H1 (cell line): ENCODE measurements at regions not wholly inside any gene's neighbourhood (a gene's known extent, or its start where the extent isn't known, plus 50 kb on each side); places are given as distances from the start of the nearest gene placed in this dataset.

Experiments used
- CTCF ChIA-PET: fragments of 300-600 bp; sonication (Branson Sonifier 250); formaldehyde crosslinking; loops from one replicate; lab custom pipeline; 2021; ENCODE audit not compliant: partially characterized antibody; lab: Charles Lee
- POLR2A ChIA-PET: fragments of 300-600 bp; sonication (Branson Sonifier 250); formaldehyde crosslinking; loops from one replicate; lab custom pipeline; 2021; ENCODE audit warnings: inconsistent platforms; ENCODE audit not compliant: partially characterized antibody; lab: Charles Lee
- DNase-seq, 2 experiments: peaks; one replicate each; pipeline versions ENCODE4 v3.0.0 to v3.0.0-alpha.2; 2010 to 2022; ENCODE audit warnings: low spot score in 2 of 2, low read depth in 1 of 2, mixed read lengths in 1 of 2
- FAIRE-seq: peaks from 2 replicates; lab custom pipeline; 2011; peaks lifted over from hg19 to GRCh38; lab: Jason Lieb, UNC
- H2AFZ ChIP-seq: 2 replicates; pipeline ENCODE4 v1.8.1; 2012; ENCODE audit warnings: low read length, inconsistent platforms
- H2AK5ac ChIP-seq: 2 replicates; pipeline ENCODE4 v1.6.1; 2013; ENCODE audit warnings: low read depth, low read length
- H2BK120ac ChIP-seq: replicated peaks from 2 replicates; pipeline ENCODE3; 2013; ENCODE audit warnings: low read depth, low read length, inconsistent platforms
- H2BK12ac ChIP-seq: 2 replicates; pipeline ENCODE4 v1.6.1; 2013; ENCODE audit warnings: low read depth, low read length
- H2BK15ac ChIP-seq: 2 replicates; pipeline ENCODE4 v1.6.1; 2013; ENCODE audit warnings: low read length
- H2BK20ac ChIP-seq: 2 replicates; pipeline ENCODE4 v1.6.1; 2013; ENCODE audit warnings: low read length
- H2BK5ac ChIP-seq: 2 replicates; pipeline ENCODE4 v1.6.1; 2013; ENCODE audit warnings: low read depth, low read length
- H3K14ac ChIP-seq: 2 replicates; pipeline ENCODE4 v1.6.1; 2013; ENCODE audit warnings: inconsistent platforms; ENCODE audit not compliant: insufficient read length
- H3K18ac ChIP-seq: 2 replicates; pipeline ENCODE4 v1.6.1; 2013; ENCODE audit warnings: low read length; ENCODE audit errors: extremely low read depth
- H3K23ac ChIP-seq: 2 replicates; pipeline ENCODE4 v1.6.1; 2013; ENCODE audit warnings: inconsistent platforms; ENCODE audit not compliant: insufficient read length
- H3K23me2 ChIP-seq: 2 replicates; pipeline ENCODE4 v1.6.1; 2013; ENCODE audit warnings: low read depth, low read length
- H3K27ac ChIP-seq: 2 replicates; pipeline ENCODE4 v1.6.1; 2011; ENCODE audit warnings: low read depth, low read length, inconsistent platforms
- H3K27me3 ChIP-seq, 4 experiments: replicated peaks in 1 of 4; 1 replicate in 1 of 4; 2 replicates in 3 of 4; pipeline versions ENCODE4 v1.6.1 to v1.8.1; 2011 to 2013; ENCODE audit warnings: low read length in 3 of 4, mild to moderate bottlenecking in 3 of 4, inconsistent platforms in 2 of 4, mixed read lengths in 2 of 4, moderate library complexity in 1 of 4; ENCODE audit not compliant: control insufficient read depth in 3 of 4, insufficient read depth in 3 of 4; ENCODE audit errors: extremely low read depth in 1 of 4
- H3K36me3 ChIP-seq, 4 experiments: 2 replicates each; pipeline versions ENCODE4 v1.6.1 to v1.8.1; 2011 to 2013; ENCODE audit warnings: mild to moderate bottlenecking in 4 of 4, low read length in 3 of 4, moderate library complexity in 2 of 4, control low read depth in 1 of 4, inconsistent platforms in 1 of 4; ENCODE audit not compliant: insufficient read depth in 4 of 4, control insufficient read depth in 2 of 4
- H3K4ac ChIP-seq: replicated peaks from 2 replicates; pipeline ENCODE3; 2013; ENCODE audit warnings: low read length, low read depth, mixed read lengths, inconsistent platforms; ENCODE audit not compliant: insufficient read length
- H3K4me1 ChIP-seq, 4 experiments: replicated peaks in 1 of 4; 1 replicate in 1 of 4; 2 replicates in 3 of 4; pipeline versions ENCODE4 v1.6.1 to v1.8.1; 2011 to 2013; ENCODE audit warnings: low read length in 3 of 4, inconsistent platforms in 2 of 4, mixed read lengths in 1 of 4; ENCODE audit not compliant: insufficient read depth in 4 of 4, control insufficient read depth in 3 of 4
- H3K4me2 ChIP-seq, 2 experiments: 2 replicates each; pipeline versions ENCODE4 v1.6.1 to v1.8.1; 2011 to 2013; ENCODE audit warnings: low read depth in 2 of 2, low read length in 2 of 2, control low read depth in 1 of 2, inconsistent platforms in 1 of 2, mild to moderate bottlenecking in 1 of 2; ENCODE audit not compliant: insufficient read depth in 1 of 2
- H3K4me3 ChIP-seq, 4 experiments: fragments of 200-600, 300-600 bp in 1 of 4; sonication (generic), shearing (Covaris generic), sonication (Bioruptor Twin) in 1 of 4; 2 replicates each; pipeline versions ENCODE4 v1.5.1 to v1.8.1; 2011 to 2016; ENCODE audit warnings: low read length in 4 of 4, low read depth in 3 of 4, control low read depth in 2 of 4, inconsistent platforms in 2 of 4, mild to moderate bottlenecking in 2 of 4, mixed read lengths in 1 of 4, moderate library complexity in 1 of 4; ENCODE audit not compliant: insufficient read depth in 2 of 4; ENCODE audit errors: extremely low read depth in 1 of 4
- H3K56ac ChIP-seq: replicated peaks from 2 replicates; pipeline ENCODE3; 2013; ENCODE audit warnings: low read depth, mild to moderate bottlenecking, mixed read lengths, low read length, inconsistent platforms; ENCODE audit not compliant: insufficient read length
- H3K79me1 ChIP-seq: 2 replicates; pipeline ENCODE4 v1.6.1; 2013; ENCODE audit warnings: low read depth, low read length, control low read depth
- H3K79me2 ChIP-seq, 2 experiments: 2 replicates each; pipeline versions ENCODE4 v1.6.1 to v1.8.1; 2012 to 2013; ENCODE audit warnings: low read length in 2 of 2, mild to moderate bottlenecking in 2 of 2, inconsistent platforms in 1 of 2; ENCODE audit not compliant: insufficient read depth in 2 of 2, control insufficient read depth in 1 of 2
- H3K9ac ChIP-seq, 4 experiments: replicated peaks in 1 of 4; 1 replicate in 1 of 4; 2 replicates in 3 of 4; pipeline versions ENCODE4 v1.6.1 to v1.8.1; 2011 to 2013; ENCODE audit warnings: low read depth in 3 of 4, low read length in 3 of 4, control low read depth in 2 of 4, mild to moderate bottlenecking in 2 of 4, moderate library complexity in 2 of 4, inconsistent platforms in 1 of 4; ENCODE audit errors: extremely low read depth in 1 of 4
- H3K9me3 ChIP-seq, 2 experiments: 2 replicates each; pipeline versions ENCODE4 v1.6.1 to v1.8.1; 2012 to 2013; ENCODE audit warnings: mild to moderate bottlenecking in 2 of 2, moderate library complexity in 2 of 2, control low read depth in 1 of 2, inconsistent platforms in 1 of 2, low read depth in 1 of 2, low read length in 1 of 2, mixed read lengths in 1 of 2; ENCODE audit not compliant: insufficient read depth in 2 of 2
- H4K20me1 ChIP-seq, 2 experiments: replicated peaks in 1 of 2; 2 replicates each; pipeline versions ENCODE3 to v1.8.1; 2011 to 2013; ENCODE audit warnings: inconsistent platforms in 2 of 2, low read length in 2 of 2, mild to moderate bottlenecking in 1 of 2; ENCODE audit not compliant: insufficient read depth in 2 of 2, control insufficient read depth in 1 of 2
- H4K5ac ChIP-seq: 2 replicates; pipeline ENCODE4 v1.6.1; 2013; ENCODE audit warnings: low read length, low read depth, mixed read lengths, inconsistent platforms; ENCODE audit not compliant: insufficient read length
- H4K8ac ChIP-seq: 2 replicates; pipeline ENCODE4 v1.8.0; 2013; ENCODE audit warnings: mild to moderate bottlenecking, moderate library complexity, low read length, inconsistent platforms; ENCODE audit not compliant: insufficient read depth; ENCODE audit errors: extremely low read depth
- H4K91ac ChIP-seq: replicated peaks from 2 replicates; pipeline ENCODE3; 2013; ENCODE audit warnings: low read length, mixed read lengths, inconsistent platforms; ENCODE audit not compliant: insufficient read length
- POLR2AphosphoS5 ChIP-seq: IDR thresholded peaks from 2 replicates; pipeline ENCODE4 v1.6.1; 2011; ENCODE audit warnings: low read depth, low read length
- WGBS, 2 experiments: shearing (Covaris generic) in 1 of 2; methylation state at CpG; one replicate each; pipeline versions ENCODE4 v1.1.6 to v1.1.7; 2013 to 2015; ENCODE audit warnings: low lambda C conversion rate in 2 of 2, mixed read lengths in 2 of 2, inconsistent platforms in 1 of 2, low coverage in 1 of 2, missing lambda C conversion rate in 1 of 2; ENCODE audit not compliant: insufficient replicate concordance in 2 of 2, insufficient coverage in 1 of 2, insufficient read length in 1 of 2; ENCODE audit errors: extremely low coverage in 1 of 2, missing lambda C conversion rate in 1 of 2; 5-methylcytosine and 5-hydroxymethylcytosine counted together

DNA sequence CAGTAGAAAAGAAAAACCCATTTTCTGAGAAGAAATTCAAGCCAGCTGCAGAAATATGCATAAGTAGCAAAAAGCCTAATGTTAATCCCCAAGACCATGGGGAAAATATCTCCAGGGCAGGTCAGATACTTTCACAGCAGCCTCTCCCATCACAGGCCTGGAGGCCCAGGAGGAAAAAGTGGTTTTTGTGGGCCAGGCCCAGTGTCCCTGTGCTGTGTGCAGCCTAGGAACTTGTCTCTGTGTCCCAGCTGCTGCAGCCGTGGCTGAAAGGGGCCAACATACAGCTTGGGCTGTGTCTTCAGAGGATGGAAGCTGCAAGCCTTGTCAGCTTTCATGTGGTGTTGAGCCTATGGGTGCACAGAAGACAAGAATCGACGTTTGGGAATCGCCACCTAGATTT lies 581.0 kb downstream of the C4orf33 start:
- no peak overlapping the region for H2BK12ac ChIP-seq
- no peak overlapping the region for H2BK15ac ChIP-seq
- no peak overlapping the region for H3K56ac ChIP-seq
- no peaks in the 10 kb centered on the region for H3K23me2 ChIP-seq
- no peak overlapping the region for H3K18ac ChIP-seq
- ChIA-PET CTCF (no interaction called here), POLR2A (no interaction called here)
- no peak overlapping the region for H2BK20ac ChIP-seq
- no peak overlapping the region for H2BK120ac ChIP-seq
- H4K5ac ChIP-seq, result no peak overlapping the region
- no peak for DNase-seq
- H3K4me1 ChIP-seq, result no peaks in the 10 kb centered on the region
- H2BK5ac ChIP-seq, result no peak overlapping the region
- no peaks in the 10 kb centered on the region for H3K79me1 ChIP-seq
- H3K4me2 ChIP-seq, result no peak overlapping the region
- H3K23ac ChIP-seq, result no peak overlapping the region
- no peaks in the 10 kb centered on the region for H4K20me1 ChIP-seq
- no peak overlapping the region for H3K4ac ChIP-seq
- H3K27me3 ChIP-seq, result no peaks in the 10 kb centered on the region
- TF ChIP-seq POLR2AphosphoS5, result no peak
- no peak overlapping the region for H3K14ac ChIP-seq
- no peaks in the 10 kb centered on the region for H3K79me2 ChIP-seq
- H3K4me3 ChIP-seq, result no peak overlapping the region
- H3K27ac ChIP-seq, result no peak overlapping the region
- H3K9ac ChIP-seq, result no peak overlapping the region
- peaks cover 7 to 11% of the 10 kb centered on the region in 2 experiments; a peak in 2 of 4 replicates for H3K9me3 ChIP-seq
- H3K36me3 ChIP-seq, result no peaks in the 10 kb centered on the region; a peak in 1 of 8 replicates
- no peak for FAIRE-seq
- H4K91ac ChIP-seq, result no peak overlapping the region
- H2AK5ac ChIP-seq, result no peak overlapping the region
- no peak overlapping the region for H4K8ac ChIP-seq
- H2AFZ ChIP-seq, result no peak overlapping the region
- 95% methylated on average over 4 of the region's 4 CpGs; no CpG with 5 or more reads in 1 of the 2 experiments for WGBS, 2 experiments
